ENCODE measurements at regions not wholly inside any gene's neighbourhood (a gene's known extent, or its start where the extent isn't known, plus 50 kb on each side); places are given as distances from the start of the nearest gene placed in this dataset.

DNA sequence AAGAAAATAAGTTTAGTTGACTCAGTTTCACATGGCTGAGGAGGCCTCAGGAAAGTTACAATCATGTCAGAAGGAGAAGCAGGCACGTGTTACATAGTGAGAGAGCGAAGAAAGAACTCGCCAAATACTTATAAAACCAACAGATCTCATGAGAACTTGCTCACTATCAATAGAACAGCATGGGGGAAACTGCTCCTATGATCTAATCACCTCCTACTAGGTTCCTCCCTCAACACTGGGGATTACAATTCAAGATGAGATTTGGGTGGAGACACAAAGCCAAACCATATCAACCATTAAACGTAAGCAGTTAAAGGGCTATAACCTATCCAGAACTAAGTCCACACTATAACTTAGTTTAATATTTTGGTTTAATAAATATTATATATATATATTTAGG lies 113.8 kb upstream of the ADGRL3 start:
- TF ChIP-seq POLR2AphosphoS5 (IDR thresholded peaks at IDR 0.05), result no peak
- 75 to 82% (median 77%) methylated on average over 4 of the region's 4 CpGs for WGBS, 5 donors
- no peaks in the 10 kb centered on the region for H3K36me3 ChIP-seq
- no peaks in the 10 kb centered on the region for H3K27me3 ChIP-seq
- intact Hi-C loops (cut with DNase I; ENCODE audit: low total_unique reads), result no loop called here
- no peak for DNase-seq
- no peaks in the 10 kb centered on the region for H3K9me3 ChIP-seq
- no peaks in the 10 kb centered on the region for H3K4me1 ChIP-seq
- H3K27ac ChIP-seq, result no peak overlapping the region
- no peak overlapping the region for H3K4me3 ChIP-seq

DNA sequence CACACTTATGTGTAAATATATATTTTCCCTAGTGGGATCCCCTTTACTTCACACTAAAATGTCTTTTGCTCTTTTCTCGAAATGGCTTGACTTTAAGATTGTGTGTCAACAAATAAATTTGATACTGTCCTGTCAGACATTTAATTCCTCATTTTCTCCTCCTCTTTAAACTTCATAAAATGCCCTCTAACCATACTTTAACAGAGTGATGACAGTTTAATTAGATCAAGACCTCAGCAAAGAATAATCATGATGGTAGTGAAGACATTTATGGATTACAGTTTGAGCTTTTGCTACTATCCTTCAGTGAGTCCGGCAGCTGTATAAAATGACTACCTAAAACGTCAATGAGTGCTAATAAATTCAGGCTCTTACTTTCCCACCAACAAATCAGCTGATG lies 113.1 kb upstream of the ADGRL3 start:
- TF ChIP-seq, protein P1, sequence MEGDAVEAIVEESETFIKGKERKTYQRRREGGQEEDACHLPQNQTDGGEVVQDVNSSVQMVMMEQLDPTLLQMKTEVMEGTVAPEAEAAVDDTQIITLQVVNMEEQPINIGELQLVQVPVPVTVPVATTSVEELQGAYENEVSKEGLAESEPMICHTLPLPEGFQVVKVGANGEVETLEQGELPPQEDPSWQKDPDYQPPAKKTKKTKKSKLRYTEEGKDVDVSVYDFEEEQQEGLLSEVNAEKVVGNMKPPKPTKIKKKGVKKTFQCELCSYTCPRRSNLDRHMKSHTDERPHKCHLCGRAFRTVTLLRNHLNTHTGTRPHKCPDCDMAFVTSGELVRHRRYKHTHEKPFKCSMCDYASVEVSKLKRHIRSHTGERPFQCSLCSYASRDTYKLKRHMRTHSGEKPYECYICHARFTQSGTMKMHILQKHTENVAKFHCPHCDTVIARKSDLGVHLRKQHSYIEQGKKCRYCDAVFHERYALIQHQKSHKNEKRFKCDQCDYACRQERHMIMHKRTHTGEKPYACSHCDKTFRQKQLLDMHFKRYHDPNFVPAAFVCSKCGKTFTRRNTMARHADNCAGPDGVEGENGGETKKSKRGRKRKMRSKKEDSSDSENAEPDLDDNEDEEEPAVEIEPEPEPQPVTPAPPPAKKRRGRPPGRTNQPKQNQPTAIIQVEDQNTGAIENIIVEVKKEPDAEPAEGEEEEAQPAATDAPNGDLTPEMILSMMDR (IDR thresholded peaks at IDR 0.05), result no peak
- TF ChIP-seq POLR2A (IDR thresholded peaks at IDR 0.05) (no peak), POLR2AphosphoS5 (IDR thresholded peaks at IDR 0.05) (no peak), EP300 (IDR thresholded peaks at IDR 0.05) (no peak)
- Histone ChIP-seq H3K9me3 (no peaks in the 10 kb centered on the region), H3K4me1 (no peaks in the 10 kb centered on the region), H3K27me3 (no peaks in the 10 kb centered on the region), H3K4me3 (no peak overlapping the region), H3K27ac (no peak overlapping the region), H3K36me3 (no peaks in the 10 kb centered on the region)
- WGBS, 5 donors, result 78 to 89% (median 80%) methylated on average over 3 of the region's 3 CpGs
- intact Hi-C loops (cut with DNase I; ENCODE audit: low total_unique reads), result no loop called here
- DNase-seq, result no peak

DNA sequence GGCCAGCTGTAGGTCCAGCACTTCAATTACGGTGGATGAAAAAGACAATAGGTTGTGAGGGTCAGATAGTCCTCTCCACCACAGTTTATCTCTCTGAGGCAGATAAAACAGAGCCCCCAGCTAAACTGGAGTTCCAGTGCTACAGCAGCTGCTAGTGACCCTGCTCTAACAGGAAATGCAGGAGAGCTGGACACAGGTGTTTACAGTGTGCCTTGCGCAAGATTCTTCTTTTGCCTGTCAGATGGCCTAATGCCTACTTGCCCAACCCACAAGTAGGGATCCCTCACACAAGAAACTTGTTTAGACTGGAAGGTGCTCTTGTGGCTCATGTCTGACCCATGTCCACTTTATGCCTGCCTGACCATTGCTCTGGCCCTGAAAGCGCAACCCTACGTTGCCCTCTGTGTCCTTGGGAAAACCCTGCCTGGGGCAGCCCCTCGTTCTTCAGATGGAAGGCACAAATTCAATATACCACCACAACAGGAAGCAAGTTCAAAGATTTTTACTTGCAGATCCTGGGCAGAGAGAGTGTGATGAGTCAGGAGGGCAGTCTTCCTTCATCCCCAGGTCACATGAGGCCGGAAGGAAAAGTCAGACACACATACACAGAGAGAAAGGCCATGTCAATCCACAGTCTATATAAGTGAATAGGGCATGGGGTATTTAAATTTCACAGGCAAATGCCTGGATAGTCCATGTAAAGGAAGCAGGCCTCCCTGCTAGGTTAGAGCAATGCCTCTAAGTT lies 105.1 kb upstream of the ADGRL3 start:
- intact Hi-C loops (cut with DNase I; ENCODE audit: low total_unique reads), result no loop called here

DNA sequence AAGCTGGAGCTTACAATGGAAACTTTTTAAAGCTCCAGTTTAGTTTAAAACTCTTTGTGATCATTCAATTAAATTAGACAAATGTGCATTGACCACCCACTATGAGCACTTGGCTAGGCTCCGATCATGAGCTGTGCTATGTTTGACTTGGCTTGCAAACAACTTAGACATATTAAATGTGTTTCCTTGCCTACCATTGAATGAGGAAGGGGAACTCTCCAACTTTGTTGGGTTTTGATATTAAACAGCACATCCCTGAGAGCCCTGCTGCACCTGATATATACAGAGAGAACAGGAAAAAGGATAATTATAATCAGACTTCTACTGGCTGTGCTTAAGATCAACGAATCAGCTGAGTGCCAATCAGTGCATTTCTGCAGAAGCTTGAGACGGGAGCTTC lies 71.4 kb upstream of the ADGRL3 start:
- H3K27me3 ChIP-seq, result no peaks in the 10 kb centered on the region
- DNase-seq, result peak in 1 of 2 donors; percentile 63
- no peak overlapping the region for H3K27ac ChIP-seq
- TF ChIP-seq, protein P1 (IDR thresholded peaks at IDR 0.05), result no peak
- TF ChIP-seq EP300 (IDR thresholded peaks at IDR 0.05) (no peak), POLR2A (IDR thresholded peaks at IDR 0.05) (no peak)
- intact Hi-C loops (cut with DNase I; ENCODE audit: low total_unique reads), result no loop called here
- H3K9me3 ChIP-seq, result peaks cover 0 to 8% (median 0%) of the 10 kb centered on the region in 4 donors
- WGBS, 5 donors, result 35 to 56% (median 48%) methylated on average over 3 of the region's 3 CpGs
- no peaks in the 10 kb centered on the region for H3K36me3 ChIP-seq
- H3K4me1 ChIP-seq, result no peaks in the 10 kb centered on the region
- no peak overlapping the region for H3K4me3 ChIP-seq

More for the DNA sequence above, 105.1 kb upstream of the ADGRL3 start:
- TF ChIP-seq POLR2AphosphoS5 (IDR thresholded peaks at IDR 0.05) (no peak), POLR2A (IDR thresholded peaks at IDR 0.05) (no peak), EP300 (IDR thresholded peaks at IDR 0.05) (no peak)
- TF ChIP-seq, protein P1 (IDR thresholded peaks at IDR 0.05), result no peak
- peak in 1 of 2 donors; percentile 2 for DNase-seq
- H3K4me1 ChIP-seq, result no peaks in the 10 kb centered on the region
- no peaks in the 10 kb centered on the region for H3K9me3 ChIP-seq
- no peaks in the 10 kb centered on the region for H3K36me3 ChIP-seq
- no peaks in the 10 kb centered on the region for H3K27me3 ChIP-seq
- no peak overlapping the region for H3K4me3 ChIP-seq
- WGBS, 5 donors, result 72 to 88% (median 82%) methylated on average over 6 of the region's 6 CpGs
- H3K27ac ChIP-seq, result no peak overlapping the region

DNA sequence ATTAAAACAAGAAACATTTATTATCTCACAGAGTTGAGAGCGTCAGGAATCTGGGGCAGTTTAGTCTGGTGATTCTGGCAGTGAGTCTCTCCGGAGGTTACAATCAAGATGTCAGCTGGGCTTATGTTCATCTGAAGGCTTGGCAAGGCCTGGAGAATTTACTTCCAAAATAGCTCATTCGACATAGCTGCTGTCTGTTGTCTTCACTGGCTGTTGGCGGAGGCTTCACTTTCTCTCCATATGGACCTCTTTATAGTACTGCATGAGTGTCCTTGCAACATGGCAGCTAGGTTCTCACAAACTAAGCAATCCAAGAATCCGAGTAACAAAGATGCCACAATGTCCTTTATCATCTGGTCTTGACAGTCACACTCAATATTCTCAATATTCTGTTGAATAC lies 70.2 kb upstream of the ADGRL3 start:
- Histone ChIP-seq H3K27me3 (no peaks in the 10 kb centered on the region), H3K4me3 (no peak overlapping the region), H3K4me1 (no peaks in the 10 kb centered on the region), H3K27ac (no peak overlapping the region), H3K36me3 (no peaks in the 10 kb centered on the region), H3K9me3 (peaks cover 0 to 4% (median 0%) of the 10 kb centered on the region in 4 donors)
- TF ChIP-seq POLR2A (IDR thresholded peaks at IDR 0.05) (no peak), EP300 (IDR thresholded peaks at IDR 0.05) (no peak), POLR2AphosphoS5 (IDR thresholded peaks at IDR 0.05) (no peak)
- TF ChIP-seq, protein P1 (IDR thresholded peaks at IDR 0.05), result no peak
- 70 to 87% (median 81%) methylated on average over 5 of the region's 5 CpGs for whole genome bisulfite sequencing, 5 donors
- intact Hi-C loops (cut with DNase I; ENCODE audit: low total_unique reads), result no loop called here
- DNase-seq, result peak in 1 of 2 donors; percentile 12
